SK-N-SH treated with all-trans-retinoic acid at 6 μM for 48 hours (cell line): ENCODE measurements at regions not wholly inside any gene's neighbourhood (a gene's known extent, or its start where the extent isn't known, plus 50 kb on each side); places are given as distances from the start of the nearest gene placed in this dataset.

ENCODE experiments used
- ARNTL ChIP-seq: fragments of 450-650 bp; formaldehyde crosslinking; IDR thresholded peaks from 2 replicates; pipeline ENCODE4 v1.5.0; 2020; ENCODE audit warnings: low read depth, mild to moderate bottlenecking, moderate library complexity, borderline replicate concordance
- PATZ1 ChIP-seq: fragments of 250-450 bp; sonication (Bioruptor Pico); IDR thresholded peaks from 2 replicates; pipeline ENCODE4 v1.8.0; 2020; ENCODE audit warnings: mild to moderate bottlenecking, moderate library complexity, borderline replicate concordance
- POU6F1 ChIP-seq: fragments of 250-450 bp; sonication (Bioruptor Pico); IDR thresholded peaks from 2 replicates; pipeline ENCODE4 v1.8.0; 2021; ENCODE audit warnings: low read depth, mild to moderate bottlenecking, moderate library complexity, borderline replicate concordance
- PPARA ChIP-seq: fragments of 250-450 bp; sonication (Bioruptor Pico); IDR thresholded peaks from 2 replicates; pipeline ENCODE4 v1.5.0; 2020; ENCODE audit warnings: mild to moderate bottlenecking, borderline replicate concordance
- RARB ChIP-seq: fragments of 250-450 bp; sonication (Bioruptor Pico); IDR thresholded peaks from 2 replicates; pipeline ENCODE4 v1.8.0; 2021; ENCODE audit warnings: mild to moderate bottlenecking, moderate library complexity
- SNAI2 ChIP-seq: fragments of 250-450 bp; sonication (Bioruptor Pico); IDR thresholded peaks from 2 replicates; pipeline ENCODE4 v1.5.0; 2020; ENCODE audit warnings: mild to moderate bottlenecking, moderate library complexity
- ZFP3 ChIP-seq: fragments of 250-450 bp; sonication (Bioruptor Pico); IDR thresholded peaks from 2 replicates; pipeline ENCODE4 v1.5.0; 2020; ENCODE audit warnings: mild to moderate bottlenecking, moderate library complexity
- ZNF565 ChIP-seq: fragments of 450-650 bp; formaldehyde crosslinking; conservative IDR thresholded peaks from 2 replicates; pipeline ENCODE4 v1.5.0; 2020; ENCODE audit warnings: low read depth, mild to moderate bottlenecking, moderate library complexity
- ZNF70 ChIP-seq: fragments of 450-650 bp; formaldehyde crosslinking; IDR thresholded peaks from 2 replicates; pipeline ENCODE4 v1.5.0; 2020; ENCODE audit warnings: mild to moderate bottlenecking, moderate library complexity

- TF ChIP-seq PPARA (CRISPR knock-in tag) (no peak), ZFP3 (no peak), POU6F1 (CRISPR knock-in tag) (no peak), ZNF565 (CRISPR knock-in tag) (no peak), SNAI2 (CRISPR knock-in tag) (no peak), ARNTL (CRISPR knock-in tag) (no peak), PATZ1 (no peak), ZNF70 (CRISPR knock-in tag) (no peak), RARB (CRISPR knock-in tag) (no peak)
Measured at GRCh38 chr1:65694933-65695332, 97.8 kb upstream of the PDE4B start.
